Ascending aorta (tissue), 2 donors: ENCODE measurements at regions not wholly inside any gene's neighbourhood (a gene's known extent, or its start where the extent isn't known, plus 50 kb on each side); places are given as distances from the start of the nearest gene placed in this dataset.
"Not testable (repeated sequence)": the region's sequence is repeated elsewhere in the genome, so short reads cannot be mapped to it uniquely, and the experiment has no call there.

Experiments used
- DNase-seq, 2 donors: peaks; one replicate each; pipeline ENCODE4 v3.0.0-alpha.2; 2019; ENCODE audit warnings: low spot score in 2 of 2
- H3K27ac ChIP-seq, 2 donors: fragments of 200-600 bp; sonication (generic); one replicate each; pipeline ENCODE4 v1.5.1; 2016 to 2017; ENCODE audit warnings: mild to moderate bottlenecking in 1 of 2
- H3K27me3 ChIP-seq: fragments of 200-600 bp; sonication (generic); one replicate; pipeline ENCODE4 v1.5.1; 2017
- H3K36me3 ChIP-seq, 2 donors: fragments of 200-600 bp; sonication (generic); one replicate each; pipeline ENCODE4 v1.5.1; 2016
- H3K4me1 ChIP-seq, 2 donors: fragments of 200-600 bp; sonication (generic); one replicate each; pipeline ENCODE4 v1.5.1; 2016 to 2017; ENCODE audit warnings: mild to moderate bottlenecking in 1 of 2
- H3K4me3 ChIP-seq, 2 donors: fragments of 200-600 bp; sonication (generic); one replicate each; pipeline ENCODE4 v1.5.1; 2016 to 2017; ENCODE audit warnings: mild to moderate bottlenecking in 1 of 2
- H3K9me3 ChIP-seq, 2 donors: fragments of 200-600 bp; sonication (generic); one replicate each; pipeline ENCODE4 v1.5.1; 2016
- CTCF ChIP-seq, 3 experiments: fragments of 200-600 bp in 2 of 3; fragments of 450-650 bp in 1 of 3; sonication (generic) in 2 of 3; IDR thresholded peaks; one replicate each; pipeline ENCODE4 v1.5.1; 2016 to 2019; ENCODE audit warnings: antibody characterized with exemption in 3 of 3, mild to moderate bottlenecking in 1 of 3, moderate library complexity in 1 of 3
- intact Hi-C: fragments of 100-400 bp; cut with DNase I; formaldehyde crosslinking; loops from one replicate; pipeline ENCODE4 v1.15.1; 2023

GRCh38 chr5:172534229-172535107, 80.1 kb upstream of the SH3PXD2B start:
- Histone ChIP-seq H3K9me3 (no peaks in the 10 kb centered on the region), H3K36me3 (no peaks in the 10 kb centered on the region), H3K4me3 (no peak overlapping the region), H3K27ac (no peak overlapping the region), H3K4me1 (no peaks in the 10 kb centered on the region), H3K27me3 (no peaks in the 10 kb centered on the region)
- TF ChIP-seq CTCF (IDR thresholded peaks at IDR 0.05), result no peak
- DNase-seq, result peak in 1 of 2 donors; percentile 51
- intact Hi-C loops, result no loop called here

- H3K4me3 ChIP-seq, result no peak overlapping the region
- TF ChIP-seq CTCF (IDR thresholded peaks at IDR 0.05), result no peak
- H3K4me1 ChIP-seq, result no peaks in the 10 kb centered on the region
- peak in 1 of 2 donors; percentile 53 for DNase-seq
- H3K36me3 ChIP-seq, result no peaks in the 10 kb centered on the region
- H3K27me3 ChIP-seq, result no peaks in the 10 kb centered on the region
- no peaks in the 10 kb centered on the region for H3K9me3 ChIP-seq
- no peak overlapping the region for H3K27ac ChIP-seq
- intact Hi-C loops, result no loop called here
These were observed 79.3 kb upstream of the SH3PXD2B start for GRCh38 chr5:172533399-172534228.

- Histone ChIP-seq H3K4me3 (no peak overlapping the region), H3K36me3 (no peaks in the 10 kb centered on the region), H3K27ac (no peak overlapping the region), H3K9me3 (no peaks in the 10 kb centered on the region), H3K27me3 (no peaks in the 10 kb centered on the region), H3K4me1 (no peaks in the 10 kb centered on the region)
- no peak for TF ChIP-seq CTCF (IDR thresholded peaks at IDR 0.05)
- intact Hi-C loops, result no loop called here
- no peak for DNase-seq
These were observed 78.7 kb upstream of the SH3PXD2B start for GRCh38 chr5:172533058-172533398.

DNA sequence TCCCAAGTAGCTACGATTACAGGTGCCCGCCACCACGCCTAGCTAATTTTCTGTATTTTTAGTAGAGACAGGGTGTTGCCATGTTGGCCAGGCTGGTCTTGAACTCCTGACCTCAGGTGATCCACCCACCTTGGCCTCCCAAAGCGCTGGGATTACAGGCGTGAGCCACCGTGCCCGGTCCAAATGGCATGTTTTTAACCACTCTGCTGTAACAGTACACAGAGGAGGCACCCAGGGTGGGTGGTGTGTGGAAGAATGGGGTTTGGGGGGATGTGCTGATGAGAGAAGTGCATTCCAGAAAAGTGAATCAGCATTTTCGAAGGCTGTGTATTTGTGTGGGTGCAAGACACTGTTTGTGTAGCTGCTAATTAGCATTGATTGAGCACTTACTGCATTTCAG, 78.1 kb upstream of the SH3PXD2B start:
- intact Hi-C loops, H3K4me1 ChIP-seq, H3K36me3 ChIP-seq, H3K9me3 ChIP-seq, H3K27me3 ChIP-seq, H3K27ac ChIP-seq, H3K4me3 ChIP-seq: not testable (repeated sequence)
- DNase-seq, result peak in 1 of 2 donors; percentile 16

DNA sequence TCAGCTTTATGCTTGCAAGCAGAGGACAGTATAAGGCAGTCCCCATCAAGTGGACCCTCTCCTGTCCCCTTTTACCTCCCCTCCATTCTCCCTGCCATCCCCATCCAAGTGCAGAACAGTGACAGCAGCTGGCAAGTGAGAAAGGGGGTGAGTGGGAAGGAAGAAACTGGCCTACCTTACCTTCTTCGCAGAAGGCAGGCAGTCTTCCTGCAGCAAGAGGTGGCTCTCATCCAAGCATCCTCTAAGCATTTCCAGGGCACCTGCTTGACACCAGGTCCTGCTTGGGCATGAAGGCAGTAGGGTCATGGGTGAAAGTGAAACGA, 77.3 kb upstream of the SH3PXD2B start:
- Histone ChIP-seq H3K4me3 (no peak overlapping the region), H3K27me3 (no peaks in the 10 kb centered on the region), H3K27ac (no peak overlapping the region), H3K36me3 (no peaks in the 10 kb centered on the region), H3K4me1 (no peaks in the 10 kb centered on the region), H3K9me3 (no peaks in the 10 kb centered on the region)
- peak in 1 of 2 donors; percentile 45 for DNase-seq
- TF ChIP-seq CTCF (IDR thresholded peaks at IDR 0.05), result no peak
- intact Hi-C loops, result no loop called here
